CD4-positive, alpha-beta memory T cell (primary cell): ENCODE measurements at regions not wholly inside any gene's neighbourhood (a gene's known extent, or its start where the extent isn't known, plus 50 kb on each side); places are given as distances from the start of the nearest gene placed in this dataset.
"Not testable (repeated sequence)": the region's sequence is repeated elsewhere in the genome, so short reads cannot be mapped to it uniquely, and the experiment has no call there.

ENCODE experiments used
- CTCF ChIA-PET: fragments of 350-600 bp; sonication (Branson Sonifier 250); formaldehyde crosslinking; loops from one replicate; lab custom pipeline; 2021; ENCODE audit warnings: inconsistent platforms; ENCODE audit not compliant: partially characterized antibody; lab: Charles Lee
- POLR2A ChIA-PET: fragments of 350-600 bp; sonication (Branson Sonifier 250); formaldehyde crosslinking; loops from one replicate; lab custom pipeline; 2021; ENCODE audit not compliant: partially characterized antibody; lab: Charles Lee
- DNase-seq, 5 donors: peaks; one replicate each; pipeline versions ENCODE4 v3.0.0 to v3.0.0-alpha.2; 2020 to 2022; ENCODE audit warnings: mixed read lengths in 1 of 5
- H3K27ac ChIP-seq: one replicate; pipeline ENCODE4 v1.7.0; 2013; ENCODE audit warnings: low read depth, low read length
- H3K27me3 ChIP-seq: 2 replicates; pipeline ENCODE4 v1.7.0; 2013; ENCODE audit warnings: mild to moderate bottlenecking, low read length, moderate library complexity; ENCODE audit not compliant: insufficient read depth
- H3K36me3 ChIP-seq: 2 replicates; pipeline ENCODE4 v1.7.0; 2013; ENCODE audit warnings: mild to moderate bottlenecking, low read length, moderate library complexity; ENCODE audit not compliant: insufficient read depth
- H3K4me1 ChIP-seq: 2 replicates; pipeline ENCODE4 v1.7.0; 2013; ENCODE audit warnings: mild to moderate bottlenecking, low read length, moderate library complexity; ENCODE audit not compliant: insufficient read depth
- H3K4me3 ChIP-seq, 2 donors: one replicate each; pipeline ENCODE4 v1.7.0; 2013; ENCODE audit warnings: low read length in 2 of 2, mild to moderate bottlenecking in 1 of 2
- H3K9me3 ChIP-seq, 2 donors: one replicate each; pipeline ENCODE4 v1.7.0; 2013; ENCODE audit warnings: low read length in 2 of 2, control low read depth in 1 of 2; ENCODE audit not compliant: control insufficient read depth in 1 of 2
- H3K27ac Mint-ChIP-seq, 7 donors: one replicate each; pipeline ENCODE4 v1.8.0; 2020 to 2021; ENCODE audit warnings: mixed read lengths in 7 of 7, mild to moderate bottlenecking in 6 of 7, inconsistent platforms in 3 of 7, moderate library complexity in 3 of 7
- H3K27me3 Mint-ChIP-seq, 2 donors: one replicate each; pipeline ENCODE4 v1.8.0; 2020 to 2021; ENCODE audit warnings: mixed read lengths in 2 of 2
- H3K36me3 Mint-ChIP-seq, 2 donors: one replicate each; pipeline ENCODE4 v1.8.0; 2020 to 2021; ENCODE audit warnings: mixed read lengths in 2 of 2, inconsistent platforms in 1 of 2, mild to moderate bottlenecking in 1 of 2
- H3K4me1 Mint-ChIP-seq, 4 donors: one replicate each; pipeline ENCODE4 v1.8.0; 2020 to 2021; ENCODE audit warnings: mixed read lengths in 4 of 4, mild to moderate bottlenecking in 1 of 4
- H3K4me3 Mint-ChIP-seq, 8 donors: one replicate each; pipeline ENCODE4 v1.8.0; 2020 to 2021; ENCODE audit warnings: mixed read lengths in 8 of 8, mild to moderate bottlenecking in 7 of 8, moderate library complexity in 6 of 8, inconsistent platforms in 3 of 8
- H3K9me3 Mint-ChIP-seq, 8 donors: one replicate each; pipeline ENCODE4 v1.8.0; 2020 to 2021; ENCODE audit warnings: mixed read lengths in 8 of 8, mild to moderate bottlenecking in 5 of 8, inconsistent platforms in 3 of 8, moderate library complexity in 1 of 8
- intact Hi-C: fragments of 100-400 bp; cut with micrococcal nuclease; formaldehyde crosslinking; loops from one replicate; pipeline ENCODE4 v1.15.1; 2023

DNA sequence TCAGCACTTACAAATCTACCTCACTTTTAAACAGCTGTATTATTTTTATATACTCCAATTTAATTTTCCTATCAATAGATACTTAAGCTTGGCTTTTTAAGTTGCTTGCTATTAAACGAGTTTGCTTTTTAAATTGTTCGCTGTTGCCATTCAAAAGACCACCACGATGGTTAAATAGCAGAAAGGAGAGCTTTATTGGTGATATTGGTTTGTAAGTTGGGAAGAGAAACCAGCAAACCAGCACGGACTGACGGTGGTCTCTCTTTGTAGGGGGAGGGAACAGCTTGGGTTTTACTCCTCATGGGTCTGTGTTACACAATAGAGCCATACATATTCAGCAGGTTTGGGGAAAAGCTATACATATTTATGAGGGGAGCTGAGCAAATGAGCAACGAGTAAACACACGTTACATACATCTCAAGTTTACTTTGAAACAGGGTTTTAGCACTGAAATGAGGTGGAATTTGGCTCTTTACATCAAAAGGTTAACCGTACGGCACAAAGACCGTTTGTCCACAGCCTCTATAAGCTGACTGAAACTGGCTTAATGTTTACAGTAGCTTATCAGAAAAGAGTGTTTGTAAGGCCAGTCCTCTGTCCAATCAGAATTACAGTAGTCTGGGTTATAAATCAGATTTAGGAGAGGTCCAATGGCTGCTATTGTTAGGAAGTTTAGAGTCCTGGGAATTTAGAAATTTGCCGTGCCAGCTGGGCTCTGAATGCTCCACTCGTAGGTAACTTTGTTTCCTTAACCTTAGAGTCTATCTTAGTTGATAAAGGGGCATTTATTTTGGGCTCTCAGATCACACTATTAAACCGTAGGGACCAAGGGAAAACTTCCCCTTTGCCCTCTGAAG, 69.7 kb upstream of the DHRS4 start:
- Histone ChIP-seq H3K27ac (no peak overlapping the region), H3K9me3 (no peaks in the 10 kb centered on the region), H3K4me3 (no peak overlapping the region), H3K27me3 (no peaks in the 10 kb centered on the region), H3K4me1 (no peaks in the 10 kb centered on the region), H3K36me3 (no peaks in the 10 kb centered on the region)
- intact Hi-C loops, result no loop called here
- peaks cover 0 to 4% of the 10 kb centered on the region in 2 donors for H3K36me3 Mint-ChIP-seq
- no peak for DNase-seq
- POLR2A ChIA-PET, result no interaction called here
- peaks cover 2 to 13% (median 8%) of the 10 kb centered on the region in 8 donors for H3K9me3 Mint-ChIP-seq
- no peaks in the 10 kb centered on the region for H3K4me1 Mint-ChIP-seq
- no peak overlapping the region for H3K4me3 Mint-ChIP-seq
- H3K27ac Mint-ChIP-seq, result no peak overlapping the region
- CTCF ChIA-PET, result interaction anchor here (1.0 kb wide), 1 partner anchor 253 kb away, joined by 5 read pairs; no protein-coding TSS in a partner anchor
- H3K27me3 Mint-ChIP-seq, result peaks cover 6 to 11% of the 10 kb centered on the region in 2 donors

DNA sequence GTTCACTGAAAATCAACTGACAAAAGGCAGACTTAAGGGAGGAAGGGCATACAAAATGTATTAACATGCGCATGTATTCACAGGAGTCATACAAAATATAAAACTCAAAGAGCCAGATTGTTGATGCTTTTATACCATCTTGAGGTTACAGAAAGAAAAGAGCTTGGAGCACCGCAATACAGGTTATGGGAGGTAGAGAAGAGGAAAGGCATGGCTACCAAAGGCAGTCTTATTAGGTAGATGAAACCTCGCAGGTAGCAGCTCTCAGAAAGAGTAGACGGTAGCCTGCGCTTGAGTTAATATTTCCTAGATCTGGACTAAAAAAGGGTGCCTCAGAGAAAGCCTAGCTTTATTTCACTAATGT, 69.0 kb upstream of the DHRS4 start:
- Histone ChIP-seq H3K27ac (no peak overlapping the region), H3K27me3 (no peaks in the 10 kb centered on the region), H3K36me3 (no peaks in the 10 kb centered on the region), H3K4me3 (no peak overlapping the region), H3K9me3 (no peaks in the 10 kb centered on the region), H3K4me1 (no peaks in the 10 kb centered on the region)
- H3K27ac Mint-ChIP-seq, result no peak overlapping the region
- intact Hi-C loops, result no loop called here
- H3K27me3 Mint-ChIP-seq, result peaks cover 10 to 15% of the 10 kb centered on the region in 2 donors
- peaks cover 2 to 13% (median 8%) of the 10 kb centered on the region in 8 donors for H3K9me3 Mint-ChIP-seq
- POLR2A ChIA-PET, result no interaction called here
- peaks cover 0 to 4% of the 10 kb centered on the region in 2 donors for H3K36me3 Mint-ChIP-seq
- no peaks in the 10 kb centered on the region for H3K4me1 Mint-ChIP-seq
- no peak for DNase-seq
- CTCF ChIA-PET, result no interaction called here
- H3K4me3 Mint-ChIP-seq, result no peak overlapping the region

DNA sequence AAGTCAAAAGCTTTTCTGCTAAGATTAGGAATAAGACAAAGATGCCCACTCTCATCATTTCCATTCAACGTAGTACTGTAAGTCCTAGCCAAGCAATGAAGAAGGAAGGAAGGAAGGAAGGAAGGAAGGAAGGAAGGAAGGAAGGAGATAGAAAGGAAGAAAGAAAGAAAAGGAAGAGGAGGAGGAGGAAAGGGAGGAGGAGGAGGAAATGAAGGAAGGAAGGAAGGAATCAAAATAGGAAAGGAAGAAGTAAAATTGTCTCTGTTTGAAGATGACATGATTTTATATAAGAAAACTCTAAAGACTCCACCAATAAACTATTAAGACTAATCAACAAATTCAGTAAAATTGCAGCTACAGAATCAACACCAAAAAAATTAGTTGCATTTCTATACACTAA, 66.0 kb upstream of the DHRS4 start:
- Mint-ChIP-seq H3K36me3 (peaks cover 0 to 4% of the 10 kb centered on the region in 2 donors), H3K27ac (no peak overlapping the region), H3K4me3 (no peak overlapping the region), H3K4me1 (no peaks in the 10 kb centered on the region), H3K27me3 (peaks cover 11 to 17% of the 10 kb centered on the region in 2 donors), H3K9me3 (peaks cover 2 to 13% (median 8%) of the 10 kb centered on the region in 8 donors)
- ChIA-PET CTCF (no interaction called here), POLR2A (no interaction called here)
- H3K27ac ChIP-seq, result no peak overlapping the region
- no peak overlapping the region for H3K4me3 ChIP-seq
- no peaks in the 10 kb centered on the region for H3K4me1 ChIP-seq
- intact Hi-C loops, result no loop called here
- no peaks in the 10 kb centered on the region for H3K9me3 ChIP-seq
- no peak for DNase-seq
- no peaks in the 10 kb centered on the region for H3K36me3 ChIP-seq
- no peaks in the 10 kb centered on the region for H3K27me3 ChIP-seq

DNA sequence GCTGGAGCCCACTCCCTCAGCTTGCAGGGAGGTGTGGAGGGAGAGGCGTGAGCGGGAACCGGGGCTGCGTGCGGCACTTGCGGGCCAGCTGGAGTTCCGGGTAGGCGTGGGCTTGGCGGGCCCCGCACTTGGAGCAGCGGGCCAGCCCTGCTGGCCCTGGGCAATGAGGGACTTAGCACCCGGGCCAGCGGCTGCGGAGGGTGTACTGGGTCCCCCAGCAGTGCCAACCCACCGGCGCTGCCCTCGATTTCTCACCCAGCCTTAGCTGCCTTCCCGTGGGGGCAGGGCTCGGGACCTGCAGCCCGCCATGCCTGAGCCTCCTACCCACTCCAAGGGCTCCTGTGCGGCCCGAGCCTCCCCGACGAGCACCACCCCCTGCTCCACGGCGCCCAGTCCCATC, 61.9 kb upstream of the DHRS4 start:
- H3K4me3 Mint-ChIP-seq, H3K27me3 ChIP-seq, H3K27ac Mint-ChIP-seq, DNase-seq, POLR2A ChIA-PET, H3K4me1 ChIP-seq, H3K27ac ChIP-seq, H3K36me3 Mint-ChIP-seq, H3K9me3 ChIP-seq, intact Hi-C loops, H3K36me3 ChIP-seq, H3K4me3 ChIP-seq, H3K4me1 Mint-ChIP-seq: not testable (repeated sequence)
- Mint-ChIP-seq H3K9me3 (peaks cover 2 to 13% (median 8%) of the 10 kb centered on the region in 8 donors), H3K27me3 (peaks cover 12 to 26% of the 10 kb centered on the region in 2 donors)
- CTCF ChIA-PET, result interaction anchor here (1.0 kb wide), 1 partner anchor 259 kb away, joined by 3 read pairs; no protein-coding TSS in a partner anchor

DNA sequence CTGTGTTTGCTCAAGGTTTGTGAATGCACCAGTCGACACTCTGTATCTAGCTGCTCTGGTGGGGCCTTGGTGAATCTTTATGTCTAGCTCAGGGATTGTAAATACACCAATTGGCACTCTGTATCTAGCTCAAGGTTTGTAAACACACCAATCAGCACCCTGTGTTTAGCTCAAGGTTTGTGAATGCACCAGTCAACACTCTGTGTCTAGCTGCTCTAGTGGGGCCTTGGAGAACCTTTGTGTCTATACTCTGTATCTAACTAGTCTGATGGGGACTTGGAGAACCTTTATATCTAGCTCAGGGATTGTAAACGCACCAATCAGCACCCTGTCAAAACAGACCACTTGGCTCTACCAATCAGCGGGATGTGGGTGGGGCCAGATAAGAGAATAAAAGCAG, 61.3 kb upstream of the DHRS4 start:
- H3K4me3 Mint-ChIP-seq, POLR2A ChIA-PET, H3K27ac ChIP-seq, H3K27me3 ChIP-seq, H3K36me3 Mint-ChIP-seq, H3K9me3 ChIP-seq, H3K36me3 ChIP-seq, H3K4me3 ChIP-seq, H3K27ac Mint-ChIP-seq, H3K4me1 Mint-ChIP-seq, DNase-seq, H3K4me1 ChIP-seq, intact Hi-C loops: not testable (repeated sequence)
- H3K9me3 Mint-ChIP-seq, result peaks cover 2 to 11% (median 6%) of the 10 kb centered on the region in 8 donors
- H3K27me3 Mint-ChIP-seq, result peaks cover 9 to 21% of the 10 kb centered on the region in 2 donors
- CTCF ChIA-PET, result interaction anchor here (1.0 kb wide), 1 partner anchor 260 kb away, joined by 3 read pairs; no protein-coding TSS in a partner anchor

DNA sequence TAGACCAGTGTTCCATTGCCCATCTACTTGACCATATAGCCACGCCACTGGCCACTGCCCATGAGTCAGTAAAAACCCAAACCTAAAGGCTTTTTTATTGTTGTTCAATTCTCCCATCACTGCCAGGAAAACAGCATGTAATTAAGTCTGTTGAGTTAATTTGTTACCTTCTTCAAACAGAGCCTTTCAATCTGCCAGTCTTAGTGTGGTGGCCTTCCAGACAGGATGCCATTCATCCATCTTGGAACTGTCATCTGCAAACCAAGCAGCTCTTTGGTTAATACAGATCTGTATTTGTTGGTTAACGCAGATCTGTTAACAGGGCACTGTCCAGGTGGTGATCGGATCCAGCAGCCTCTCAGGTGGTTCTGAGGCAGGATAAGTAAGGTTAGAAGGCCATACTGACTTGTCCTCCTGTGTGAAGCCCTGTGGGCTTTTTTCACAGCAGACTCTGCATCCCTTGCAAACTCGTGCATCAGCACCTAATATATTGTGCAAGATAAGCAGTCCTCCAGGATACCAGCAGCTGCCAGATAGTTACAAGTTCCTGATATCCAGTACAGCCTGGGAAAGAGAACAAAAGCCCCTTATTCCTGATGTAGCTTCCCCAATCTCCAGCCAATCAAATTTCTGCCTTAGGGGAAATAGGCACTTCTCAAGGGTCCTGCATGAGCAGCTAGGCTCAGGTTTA, 59.1 kb upstream of the DHRS4 start:
- H3K27ac ChIP-seq, result no peak overlapping the region
- Mint-ChIP-seq H3K36me3 (no peaks in the 10 kb centered on the region), H3K27ac (no peak overlapping the region), H3K27me3 (peaks cover 8 to 15% of the 10 kb centered on the region in 2 donors), H3K4me3 (no peak overlapping the region), H3K4me1 (no peaks in the 10 kb centered on the region), H3K9me3 (no peaks in the 10 kb centered on the region)
- H3K36me3 ChIP-seq, result no peaks in the 10 kb centered on the region
- H3K4me3 ChIP-seq, result no peak overlapping the region
- intact Hi-C loops, result no loop called here
- DNase-seq, result no peak
- CTCF ChIA-PET, result interaction anchor here (1.6 kb wide), 1 partner anchor 263 kb away, joined by 3 read pairs; no protein-coding TSS in a partner anchor
- no peaks in the 10 kb centered on the region for H3K27me3 ChIP-seq
- POLR2A ChIA-PET, result no interaction called here
- no peaks in the 10 kb centered on the region for H3K9me3 ChIP-seq
- no peaks in the 10 kb centered on the region for H3K4me1 ChIP-seq

DNA sequence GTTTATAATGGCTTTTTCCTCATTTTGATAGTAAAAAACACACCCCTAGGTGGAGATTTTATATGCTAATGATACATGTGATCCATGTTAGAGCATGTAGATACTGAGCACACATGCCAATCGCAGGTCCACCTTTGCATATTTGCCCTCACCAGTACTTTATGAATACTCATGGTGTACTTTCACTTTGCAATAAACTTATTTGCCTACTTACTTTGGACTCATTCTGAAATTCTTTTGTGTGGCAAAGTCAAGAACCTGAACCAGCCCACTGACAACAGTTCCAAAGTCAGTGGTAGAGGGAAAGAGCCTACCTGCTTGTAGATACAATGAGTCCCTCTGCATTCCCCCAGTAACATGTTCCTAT, 58.5 kb upstream of the DHRS4 start:
- Mint-ChIP-seq H3K9me3 (no peaks in the 10 kb centered on the region), H3K4me1 (no peaks in the 10 kb centered on the region), H3K27me3 (peaks cover 9 to 20% of the 10 kb centered on the region in 2 donors), H3K27ac (no peak overlapping the region), H3K36me3 (peaks cover 0 to 3% of the 10 kb centered on the region in 2 donors), H3K4me3 (no peak overlapping the region)
- intact Hi-C loops, result no loop called here
- Histone ChIP-seq H3K27me3 (no peaks in the 10 kb centered on the region), H3K36me3 (no peaks in the 10 kb centered on the region), H3K27ac (no peak overlapping the region), H3K4me1 (no peaks in the 10 kb centered on the region), H3K4me3 (no peak overlapping the region), H3K9me3 (no peaks in the 10 kb centered on the region)
- ChIA-PET CTCF (interaction anchor here (1.0 to 1.6 kb wide), 2 partner anchors 16 to 263 kb away, joined by 3 read pairs; no protein-coding TSS in a partner anchor), POLR2A (no interaction called here)
- no peak for DNase-seq
